ENCODE measurements at regions not wholly inside any gene's neighbourhood (a gene's known extent, or its start where the extent isn't known, plus 50 kb on each side); places are given as distances from the start of the nearest gene placed in this dataset.

GRCh38 chr2:228469721-228470120 lies 288.2 kb upstream of the SPHKAP start:
- no peak for TF ChIP-seq CTCF (IDR thresholded peaks at IDR 0.05)
- TF ChIP-seq POLR2A (IDR thresholded peaks at IDR 0.05): no peak

Measured in Peyer's patch (tissue), 4 donors.